Breast epithelium (tissue), 3 donors: ENCODE measurements at regions not wholly inside any gene's neighbourhood (a gene's known extent, or its start where the extent isn't known, plus 50 kb on each side); places are given as distances from the start of the nearest gene placed in this dataset.

ENCODE experiments used
- CTCF ChIP-seq, 3 donors: fragments of 450-650 bp; IDR thresholded peaks; one replicate each; pipeline ENCODE4 v1.5.1; 2016 to 2017; ENCODE audit warnings: antibody characterized with exemption in 3 of 3, mild to moderate bottlenecking in 3 of 3, moderate library complexity in 3 of 3
- POLR2A ChIP-seq: fragments of 450-650 bp; IDR thresholded peaks from one replicate; pipeline ENCODE4 v1.6.1; 2016; ENCODE audit warnings: antibody characterized with exemption, mild to moderate bottlenecking, moderate library complexity
- POLR2AphosphoS5 ChIP-seq, 3 donors: sonication (generic); formaldehyde crosslinking; IDR thresholded peaks; one replicate each; pipeline ENCODE4 v1.6.1; 2017; ENCODE audit warnings: antibody characterized with exemption in 3 of 3

DNA sequence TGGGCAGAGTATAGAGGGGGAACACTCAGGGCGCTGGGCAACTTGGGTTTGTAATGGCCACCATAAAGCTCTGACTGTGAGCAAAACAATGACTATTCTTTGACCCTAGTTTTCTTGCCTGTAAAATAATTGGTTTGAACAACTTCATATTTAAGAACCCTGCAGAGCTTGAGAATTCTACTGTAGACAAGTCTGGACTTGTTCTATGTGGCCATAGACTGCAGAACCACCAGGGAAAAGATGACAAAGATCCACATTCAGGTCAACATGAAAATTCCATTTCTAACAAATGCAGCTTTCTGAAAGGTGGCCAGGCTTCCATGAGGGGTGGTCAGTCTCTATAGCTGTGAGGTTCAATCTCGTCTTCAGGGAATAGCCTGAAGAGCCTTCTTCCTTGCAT lies 239.4 kb upstream of the LRRN1 start:
- no peak for TF ChIP-seq CTCF (IDR thresholded peaks at IDR 0.05)
- TF ChIP-seq POLR2A: no peak
- no peak for TF ChIP-seq POLR2AphosphoS5 (IDR thresholded peaks at IDR 0.05)
